ENCODE measurements at regions not wholly inside any gene's neighbourhood (a gene's known extent, or its start where the extent isn't known, plus 50 kb on each side); places are given as distances from the start of the nearest gene placed in this dataset.

DNA sequence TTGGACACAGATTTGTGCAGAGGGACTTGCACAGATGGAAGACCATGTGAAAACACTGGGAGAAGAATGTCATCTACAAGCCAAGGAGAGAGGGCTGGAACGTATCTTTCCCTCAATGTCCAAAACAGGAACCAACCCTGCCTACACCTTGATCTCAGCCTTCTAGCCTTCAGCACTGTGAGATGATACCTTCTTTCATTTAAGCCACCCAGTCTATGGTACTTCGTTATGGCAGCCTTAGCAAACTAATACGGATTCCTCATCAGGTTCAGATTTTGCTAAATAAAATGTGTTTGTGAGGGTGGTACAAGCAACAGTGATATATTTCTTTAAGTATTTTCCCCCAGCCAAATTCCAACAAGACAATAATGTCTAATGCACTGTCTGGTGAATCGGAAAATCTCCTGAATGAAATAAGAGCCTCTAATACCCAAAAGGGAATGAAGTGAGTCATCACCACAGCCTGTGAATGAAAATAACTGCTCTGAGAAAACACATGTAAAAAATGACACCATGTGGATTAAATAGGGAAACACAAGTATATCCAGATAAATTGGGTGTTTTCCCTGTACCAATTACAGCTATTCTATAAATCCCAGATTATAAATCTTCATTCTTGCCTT is 182.8 kb upstream of the TARS1 start:
- TF ChIP-seq RAD21 (IDR thresholded peaks at IDR 0.05; ENCODE audit: low read depth) (peak; percentile 60), EP300 (IDR thresholded peaks at IDR 0.05; ENCODE audit: borderline replicate concordance) (no peak), YY1 (IDR thresholded peaks at IDR 0.05; ENCODE audit: low read depth) (no peak), TAF1 (IDR thresholded peaks at IDR 0.05; ENCODE audit: low read depth) (no peak), TEAD4 (IDR thresholded peaks at IDR 0.05) (no peak; the same call in 1 of the 2 replicates), CEBPB (IDR thresholded peaks at IDR 0.05) (no peak), NFIC (IDR thresholded peaks at IDR 0.05) (no peak), CREB1 (IDR thresholded peaks at IDR 0.05; ENCODE audit: low read depth) (no peak), ZBTB7A (IDR thresholded peaks at IDR 0.05; ENCODE audit: low read depth) (no peak)
- TF ChIP-seq, protein P1, sequence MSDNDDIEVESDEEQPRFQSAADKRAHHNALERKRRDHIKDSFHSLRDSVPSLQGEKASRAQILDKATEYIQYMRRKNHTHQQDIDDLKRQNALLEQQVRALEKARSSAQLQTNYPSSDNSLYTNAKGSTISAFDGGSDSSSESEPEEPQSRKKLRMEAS (IDR thresholded peaks at IDR 0.05) = no peak
- TF ChIP-seq, protein P2, sequence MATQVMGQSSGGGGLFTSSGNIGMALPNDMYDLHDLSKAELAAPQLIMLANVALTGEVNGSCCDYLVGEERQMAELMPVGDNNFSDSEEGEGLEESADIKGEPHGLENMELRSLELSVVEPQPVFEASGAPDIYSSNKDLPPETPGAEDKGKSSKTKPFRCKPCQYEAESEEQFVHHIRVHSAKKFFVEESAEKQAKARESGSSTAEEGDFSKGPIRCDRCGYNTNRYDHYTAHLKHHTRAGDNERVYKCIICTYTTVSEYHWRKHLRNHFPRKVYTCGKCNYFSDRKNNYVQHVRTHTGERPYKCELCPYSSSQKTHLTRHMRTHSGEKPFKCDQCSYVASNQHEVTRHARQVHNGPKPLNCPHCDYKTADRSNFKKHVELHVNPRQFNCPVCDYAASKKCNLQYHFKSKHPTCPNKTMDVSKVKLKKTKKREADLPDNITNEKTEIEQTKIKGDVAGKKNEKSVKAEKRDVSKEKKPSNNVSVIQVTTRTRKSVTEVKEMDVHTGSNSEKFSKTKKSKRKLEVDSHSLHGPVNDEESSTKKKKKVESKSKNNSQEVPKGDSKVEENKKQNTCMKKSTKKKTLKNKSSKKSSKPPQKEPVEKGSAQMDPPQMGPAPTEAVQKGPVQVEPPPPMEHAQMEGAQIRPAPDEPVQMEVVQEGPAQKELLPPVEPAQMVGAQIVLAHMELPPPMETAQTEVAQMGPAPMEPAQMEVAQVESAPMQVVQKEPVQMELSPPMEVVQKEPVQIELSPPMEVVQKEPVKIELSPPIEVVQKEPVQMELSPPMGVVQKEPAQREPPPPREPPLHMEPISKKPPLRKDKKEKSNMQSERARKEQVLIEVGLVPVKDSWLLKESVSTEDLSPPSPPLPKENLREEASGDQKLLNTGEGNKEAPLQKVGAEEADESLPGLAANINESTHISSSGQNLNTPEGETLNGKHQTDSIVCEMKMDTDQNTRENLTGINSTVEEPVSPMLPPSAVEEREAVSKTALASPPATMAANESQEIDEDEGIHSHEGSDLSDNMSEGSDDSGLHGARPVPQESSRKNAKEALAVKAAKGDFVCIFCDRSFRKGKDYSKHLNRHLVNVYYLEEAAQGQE (IDR thresholded peaks at IDR 0.05; ENCODE audit: low read depth) = no peak
